ENCODE measurements at regions not wholly inside any gene's neighbourhood (a gene's known extent, or its start where the extent isn't known, plus 50 kb on each side); places are given as distances from the start of the nearest gene placed in this dataset.

DNA sequence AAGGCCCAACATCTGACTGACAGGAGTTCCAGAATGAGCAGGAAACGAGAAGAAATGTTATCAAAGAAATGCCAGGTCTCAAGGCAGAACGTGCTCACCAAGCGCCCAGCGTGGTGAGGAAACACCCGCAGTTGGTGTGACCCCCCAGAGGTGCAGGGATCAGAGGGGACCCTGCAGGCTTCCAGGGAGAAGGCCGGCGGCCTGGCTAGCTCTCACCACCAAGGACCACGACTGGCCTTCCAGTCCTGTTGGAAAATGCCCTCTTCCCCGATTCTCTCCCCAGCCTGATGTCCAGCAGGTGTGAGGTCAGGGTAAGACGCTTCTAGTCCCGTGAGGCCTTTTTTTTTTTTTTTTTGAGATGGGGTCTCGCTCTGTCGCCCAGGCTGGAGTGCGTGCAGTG is 189.1 kb downstream of the IGLL1 start:
- no peak for TF ChIP-seq SUPT5H (IDR thresholded peaks at IDR 0.05)
- TF ChIP-seq ZKSCAN1 (IDR thresholded peaks at IDR 0.05; ENCODE audit: low read depth, low read length) = no peak
- TF ChIP-seq PRPF4 (IDR thresholded peaks at IDR 0.05; ENCODE audit: insufficient read depth, low read depth, low read length, poor library complexity, severe bottlenecking) = no peak
- no peak for TF ChIP-seq ILK (tag; IDR thresholded peaks at IDR 0.05; ENCODE audit: borderline replicate concordance, low read depth)
- TF ChIP-seq POLR3G (IDR thresholded peaks at IDR 0.05; ENCODE audit: extremely low read depth, insufficient read length, insufficient replicate concordance) = no peak
- no peak for TF ChIP-seq MYC (IDR thresholded peaks at IDR 0.05; ENCODE audit: low read depth, low read length)
- no peak for TF ChIP-seq MYC (CRISPR knock-in tag; IDR thresholded peaks at IDR 0.05; ENCODE audit: borderline replicate concordance, low read depth)
- no peak for TF ChIP-seq SP1 (CRISPR knock-in tag; IDR thresholded peaks at IDR 0.05)
- TF ChIP-seq NFATC3 (IDR thresholded peaks at IDR 0.05) = no peak
- no peak for TF ChIP-seq ZSCAN32 (CRISPR knock-in tag; IDR thresholded peaks at IDR 0.05)
- TF ChIP-seq, protein P1, sequence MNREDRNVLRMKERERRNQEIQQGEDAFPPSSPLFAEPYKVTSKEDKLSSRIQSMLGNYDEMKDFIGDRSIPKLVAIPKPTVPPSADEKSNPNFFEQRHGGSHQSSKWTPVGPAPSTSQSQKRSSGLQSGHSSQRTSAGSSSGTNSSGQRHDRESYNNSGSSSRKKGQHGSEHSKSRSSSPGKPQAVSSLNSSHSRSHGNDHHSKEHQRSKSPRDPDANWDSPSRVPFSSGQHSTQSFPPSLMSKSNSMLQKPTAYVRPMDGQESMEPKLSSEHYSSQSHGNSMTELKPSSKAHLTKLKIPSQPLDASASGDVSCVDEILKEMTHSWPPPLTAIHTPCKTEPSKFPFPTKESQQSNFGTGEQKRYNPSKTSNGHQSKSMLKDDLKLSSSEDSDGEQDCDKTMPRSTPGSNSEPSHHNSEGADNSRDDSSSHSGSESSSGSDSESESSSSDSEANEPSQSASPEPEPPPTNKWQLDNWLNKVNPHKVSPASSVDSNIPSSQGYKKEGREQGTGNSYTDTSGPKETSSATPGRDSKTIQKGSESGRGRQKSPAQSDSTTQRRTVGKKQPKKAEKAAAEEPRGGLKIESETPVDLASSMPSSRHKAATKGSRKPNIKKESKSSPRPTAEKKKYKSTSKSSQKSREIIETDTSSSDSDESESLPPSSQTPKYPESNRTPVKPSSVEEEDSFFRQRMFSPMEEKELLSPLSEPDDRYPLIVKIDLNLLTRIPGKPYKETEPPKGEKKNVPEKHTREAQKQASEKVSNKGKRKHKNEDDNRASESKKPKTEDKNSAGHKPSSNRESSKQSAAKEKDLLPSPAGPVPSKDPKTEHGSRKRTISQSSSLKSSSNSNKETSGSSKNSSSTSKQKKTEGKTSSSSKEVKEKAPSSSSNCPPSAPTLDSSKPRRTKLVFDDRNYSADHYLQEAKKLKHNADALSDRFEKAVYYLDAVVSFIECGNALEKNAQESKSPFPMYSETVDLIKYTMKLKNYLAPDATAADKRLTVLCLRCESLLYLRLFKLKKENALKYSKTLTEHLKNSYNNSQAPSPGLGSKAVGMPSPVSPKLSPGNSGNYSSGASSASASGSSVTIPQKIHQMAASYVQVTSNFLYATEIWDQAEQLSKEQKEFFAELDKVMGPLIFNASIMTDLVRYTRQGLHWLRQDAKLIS (CRISPR knock-in tag; IDR thresholded peaks at IDR 0.05) = no peak
- no peak for TF ChIP-seq ZNF668 (CRISPR knock-in tag; IDR thresholded peaks at IDR 0.05)
- TF ChIP-seq, protein P2, sequence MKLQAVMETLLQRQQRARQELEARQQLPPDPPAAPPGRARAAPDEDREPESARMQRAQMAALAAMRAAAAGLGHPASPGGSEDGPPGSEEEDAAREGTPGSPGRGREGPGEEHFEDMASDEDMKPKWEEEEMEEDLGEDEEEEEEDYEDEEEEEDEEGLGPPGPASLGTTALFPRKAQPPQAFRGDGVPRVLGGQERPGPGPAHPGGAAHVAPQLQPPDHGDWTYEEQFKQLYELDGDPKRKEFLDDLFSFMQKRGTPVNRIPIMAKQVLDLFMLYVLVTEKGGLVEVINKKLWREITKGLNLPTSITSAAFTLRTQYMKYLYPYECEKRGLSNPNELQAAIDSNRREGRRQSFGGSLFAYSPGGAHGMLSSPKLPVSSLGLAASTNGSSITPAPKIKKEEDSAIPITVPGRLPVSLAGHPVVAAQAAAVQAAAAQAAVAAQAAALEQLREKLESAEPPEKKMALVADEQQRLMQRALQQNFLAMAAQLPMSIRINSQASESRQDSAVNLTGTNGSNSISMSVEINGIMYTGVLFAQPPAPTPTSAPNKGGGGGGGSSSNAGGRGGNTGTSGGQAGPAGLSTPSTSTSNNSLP (IDR thresholded peaks at IDR 0.05; ENCODE audit: borderline replicate concordance, low read depth, low read length) = no peak
- TF ChIP-seq CHCHD3 (CRISPR knock-in tag; IDR thresholded peaks at IDR 0.05) = no peak
- 3% methylated on average over 5 of the region's 14 CpGs for WGBS (ENCODE audit: insufficient coverage, low coverage, missing lambda C conversion rate)
- no peak for DNase-seq (ENCODE audit: extremely low read depth in 1 of 4, low spot score in 3 of 4)
- intact Hi-C loops (cut with micrococcal nuclease) = no loop called here
- H3K27me3 ChIP-seq (ENCODE audit: control insufficient read depth in 2 of 2, insufficient read depth in 2 of 2, low read length in 2 of 2) = no peaks in the 10 kb centered on the region
- no peak overlapping the region for H3K27ac ChIP-seq (ENCODE audit: extremely low read depth, low read depth, low read length)
- ATAC-seq = no peak
- POLR2A ChIA-PET = no interaction called here
- no peak overlapping the region for H3K4me2 ChIP-seq (ENCODE audit: insufficient read depth, low read length)
- H2AFZ ChIP-seq (ENCODE audit: low read depth, low read length) = no peak overlapping the region
- H4K20me1 ChIP-seq (replicated peaks; ENCODE audit: control insufficient read depth, insufficient read depth, low read length) = 0 out of 2 replicates have a peak, but pooled peaks cover under 1% of the 10 kb centered on the region
- in situ Hi-C loops (cut with MboI) = loop anchor here (25.0 kb wide), 1 partner anchor 429 kb away; no protein-coding TSS in a partner anchor
- CTCF ChIA-PET (ENCODE audit: low intra/inter-chr PET ratio) = interaction anchor here (0.6 kb wide), 1 partner anchor 16 kb away, joined by 3 read pairs; no protein-coding TSS in a partner anchor
- no peak overlapping the region for H3K4me3 ChIP-seq
- no peaks in the 10 kb centered on the region for H3K9me3 ChIP-seq (replicated peaks; ENCODE audit: control insufficient read depth, insufficient read depth, low read depth, low read length)
- no peak overlapping the region for H3K9ac ChIP-seq (ENCODE audit: insufficient read depth in 1 of 2, low read depth in 2 of 2, low read length in 2 of 2)
- no peaks in the 10 kb centered on the region for H3K36me3 ChIP-seq (ENCODE audit: control insufficient read depth, insufficient read depth, low read length)
- no peaks in the 10 kb centered on the region for H3K9me1 ChIP-seq (ENCODE audit: control insufficient read depth, insufficient read depth, low read length)
- no TSS peak for BruUV-seq (replicated peaks)
- FAIRE-seq = no peak
- H3K79me2 ChIP-seq (ENCODE audit: control insufficient read depth, insufficient read depth, low read length) = no peaks in the 10 kb centered on the region
- peaks cover 0 to 23% of the 10 kb centered on the region in 2 experiments; a peak in 1 of 5 replicates for H3K4me1 ChIP-seq (replicated peaks in 1 of 2; ENCODE audit: control insufficient read depth in 2 of 2, insufficient read depth in 2 of 2, low read length in 2 of 2)

All from K562 (cell line).